Activated CD8-positive, alpha-beta T cell treated with anti-CD3 and anti-CD28 coated beads, Interleukin-2, amount 10 ng/mL, durations not matched to agents 7 days and 5 days (primary cell): ENCODE measurements at regions not wholly inside any gene's neighbourhood (a gene's known extent, or its start where the extent isn't known, plus 50 kb on each side); places are given as distances from the start of the nearest gene placed in this dataset.

Experiments used
- ATAC-seq: fragments of 150-1000 bp; cut with Tn5 transposase; one replicate; pipeline ENCODE4 v1.10.0; 2021; ENCODE audit warnings: moderate library complexity
- CTCF ChIA-PET: fragments of 350-600 bp; sonication (Branson Sonifier 250); formaldehyde crosslinking; loops from one replicate; lab custom pipeline; 2021; ENCODE audit warnings: antibody characterized with exemption; lab: Charles Lee
- POLR2A ChIA-PET: fragments of 350-600 bp; sonication (Branson Sonifier 250); formaldehyde crosslinking; loops from one replicate; lab custom pipeline; 2021; ENCODE audit warnings: antibody characterized with exemption; lab: Charles Lee
- DNase-seq: peaks from one replicate; pipeline ENCODE4 v3.0.0-alpha.2; 2020
- H3K27ac Mint-ChIP-seq: one replicate; pipeline ENCODE4 v1.8.0; 2021; ENCODE audit warnings: mild to moderate bottlenecking, mixed read lengths
- H3K27me3 Mint-ChIP-seq: one replicate; pipeline ENCODE4 v1.8.0; 2021; ENCODE audit warnings: low read depth, mixed read lengths
- H3K36me3 Mint-ChIP-seq: one replicate; pipeline ENCODE4 v1.8.0; 2021; ENCODE audit warnings: low read depth, mixed read lengths
- H3K4me1 Mint-ChIP-seq: one replicate; pipeline ENCODE4 v1.8.0; 2021; ENCODE audit warnings: low read depth, mixed read lengths
- H3K4me3 Mint-ChIP-seq: one replicate; pipeline ENCODE4 v1.8.0; 2021; ENCODE audit warnings: mild to moderate bottlenecking, mixed read lengths
- H3K9me3 Mint-ChIP-seq: one replicate; pipeline ENCODE4 v1.8.0; 2022; ENCODE audit warnings: mixed read lengths; ENCODE audit not compliant: insufficient read depth

DNA sequence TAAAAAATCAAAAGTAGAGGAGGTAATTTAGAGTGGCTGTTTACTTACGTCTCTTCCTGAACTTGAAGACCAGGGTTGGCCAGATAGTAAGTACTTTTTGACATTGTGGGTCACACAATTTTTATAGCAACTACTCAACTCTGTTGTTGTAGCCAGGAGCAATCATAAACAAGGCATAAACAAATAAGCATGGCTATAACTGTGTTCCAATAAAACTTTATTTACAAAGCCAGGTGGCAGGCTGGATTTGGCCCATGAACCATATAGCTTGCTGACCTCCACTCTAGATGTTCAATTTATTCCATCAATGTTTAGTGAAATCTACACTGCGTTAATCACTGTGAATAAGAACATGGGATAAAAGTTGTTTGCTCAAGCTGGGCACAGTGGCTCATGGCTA lies 500.4 kb upstream of the ERCC4 start:
- Mint-ChIP-seq H3K4me3 (no peak overlapping the region), H3K27me3 (no peaks in the 10 kb centered on the region), H3K27ac (no peak overlapping the region), H3K4me1 (no peaks in the 10 kb centered on the region), H3K36me3 (no peaks in the 10 kb centered on the region), H3K9me3 (no peaks in the 10 kb centered on the region)
- ATAC-seq (no peak), DNase-seq (no peak)
- POLR2A ChIA-PET: no interaction called here
- CTCF ChIA-PET: no interaction called here

DNA sequence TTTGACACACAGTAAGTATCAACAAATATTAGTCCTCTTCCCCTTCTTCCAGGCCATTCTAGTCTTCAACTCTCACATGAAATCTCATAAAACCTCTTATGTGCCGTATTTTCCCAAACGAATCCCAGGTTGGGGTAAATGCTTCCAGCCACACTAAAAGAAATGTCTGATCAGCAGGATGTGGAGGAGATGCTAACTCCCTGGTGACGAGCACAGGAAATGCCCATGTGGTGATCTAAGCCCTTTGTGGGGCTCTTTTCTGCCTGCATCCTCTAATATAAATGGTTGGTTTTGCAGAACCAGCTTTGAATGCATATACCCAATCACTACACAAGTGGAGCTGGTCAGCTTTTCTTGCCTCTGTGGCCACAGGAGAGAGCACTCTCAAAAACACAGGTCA lies 498.2 kb upstream of the ERCC4 start:
- POLR2A ChIA-PET: no interaction called here
- CTCF ChIA-PET: no interaction called here
- Mint-ChIP-seq H3K36me3 (no peaks in the 10 kb centered on the region), H3K27me3 (no peaks in the 10 kb centered on the region), H3K9me3 (no peaks in the 10 kb centered on the region), H3K4me3 (no peak overlapping the region), H3K4me1 (no peaks in the 10 kb centered on the region), H3K27ac (no peak overlapping the region)
- ATAC-seq (no peak), DNase-seq (no peak)

DNA sequence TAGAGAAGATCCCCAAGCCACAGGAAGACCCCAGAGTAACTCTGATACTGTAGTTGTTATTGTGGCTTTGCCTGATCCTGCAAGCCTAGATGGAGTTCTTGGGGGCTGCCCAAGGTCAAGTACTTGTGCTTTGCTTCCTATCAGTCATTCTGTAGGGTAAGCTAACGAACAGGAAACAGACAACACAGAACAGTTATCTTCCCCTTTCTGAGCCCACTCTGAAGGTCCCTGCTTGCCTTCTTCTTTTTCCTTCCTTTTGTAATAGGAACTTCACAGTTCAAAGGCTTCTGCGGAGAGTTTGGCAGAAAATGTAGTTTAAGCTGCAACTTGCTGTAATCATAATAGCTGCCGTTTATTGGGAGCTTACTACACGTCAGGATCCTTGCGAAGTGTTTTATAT lies 494.1 kb upstream of the ERCC4 start:
- Mint-ChIP-seq H3K27me3 (no peaks in the 10 kb centered on the region), H3K27ac (no peak overlapping the region), H3K4me1 (no peaks in the 10 kb centered on the region), H3K4me3 (no peak overlapping the region), H3K36me3 (no peaks in the 10 kb centered on the region), H3K9me3 (no peaks in the 10 kb centered on the region)
- POLR2A ChIA-PET: no interaction called here
- no peak for ATAC-seq
- CTCF ChIA-PET: no interaction called here
- no peak for DNase-seq

DNA sequence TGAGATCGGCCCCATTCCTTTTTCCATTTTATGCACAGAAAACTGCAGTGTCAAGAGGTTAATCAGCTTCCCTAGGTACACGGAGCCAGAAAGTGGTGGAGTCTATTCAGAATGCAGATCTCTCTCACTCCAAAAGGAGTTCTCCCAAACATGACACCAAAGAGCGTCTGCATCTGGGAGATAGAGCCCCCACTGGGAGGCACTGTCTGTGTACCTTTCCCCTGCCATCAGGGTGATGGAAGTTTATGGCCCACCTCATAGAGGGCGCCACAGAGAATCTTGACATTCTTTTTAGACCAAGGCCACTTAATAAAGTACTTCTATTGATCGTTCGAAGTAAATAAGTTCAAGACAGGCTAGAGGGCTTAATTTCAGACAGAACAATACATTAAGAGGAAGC lies 493.7 kb upstream of the ERCC4 start:
- CTCF ChIA-PET: no interaction called here
- no peak for DNase-seq
- H3K4me3 Mint-ChIP-seq: no peak overlapping the region

DNA sequence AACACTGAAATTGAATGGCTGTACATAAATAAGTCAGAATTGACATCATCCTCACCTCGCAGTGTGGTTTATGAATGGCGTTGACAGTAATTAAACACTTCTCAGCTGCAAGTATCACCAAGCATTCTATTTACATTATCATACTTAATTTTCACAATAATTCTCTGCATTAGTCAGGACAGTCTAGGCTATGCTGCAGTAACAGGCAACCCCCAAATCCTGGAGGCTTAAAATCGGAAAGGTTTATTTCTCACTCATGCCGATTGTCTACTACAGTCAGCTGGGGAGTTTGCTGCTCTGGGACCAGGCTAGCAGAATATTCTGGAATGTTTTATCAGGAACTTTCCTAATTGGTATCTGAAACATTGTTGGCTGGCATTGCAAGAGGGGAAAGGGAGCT lies 493.2 kb upstream of the ERCC4 start:
- no peak for DNase-seq
- no peak overlapping the region for H3K27ac Mint-ChIP-seq
- H3K27me3 Mint-ChIP-seq: no peaks in the 10 kb centered on the region
- ATAC-seq: no peak
- H3K4me1 Mint-ChIP-seq: no peaks in the 10 kb centered on the region
- CTCF ChIA-PET: no interaction called here
- no peaks in the 10 kb centered on the region for H3K9me3 Mint-ChIP-seq
- POLR2A ChIA-PET: interaction anchor here (0.5 kb wide), 1 partner anchor 20 kb away, joined by 4 read pairs; no protein-coding TSS in a partner anchor
- H3K36me3 Mint-ChIP-seq: no peaks in the 10 kb centered on the region
- H3K4me3 Mint-ChIP-seq: no peak overlapping the region

More for the DNA sequence above, 493.7 kb upstream of the ERCC4 start:
- no peak for ATAC-seq
- no peaks in the 10 kb centered on the region for H3K27me3 Mint-ChIP-seq
- no peaks in the 10 kb centered on the region for H3K4me1 Mint-ChIP-seq
- POLR2A ChIA-PET: no interaction called here
- no peaks in the 10 kb centered on the region for H3K9me3 Mint-ChIP-seq
- H3K36me3 Mint-ChIP-seq: no peaks in the 10 kb centered on the region
- no peak overlapping the region for H3K27ac Mint-ChIP-seq

DNA sequence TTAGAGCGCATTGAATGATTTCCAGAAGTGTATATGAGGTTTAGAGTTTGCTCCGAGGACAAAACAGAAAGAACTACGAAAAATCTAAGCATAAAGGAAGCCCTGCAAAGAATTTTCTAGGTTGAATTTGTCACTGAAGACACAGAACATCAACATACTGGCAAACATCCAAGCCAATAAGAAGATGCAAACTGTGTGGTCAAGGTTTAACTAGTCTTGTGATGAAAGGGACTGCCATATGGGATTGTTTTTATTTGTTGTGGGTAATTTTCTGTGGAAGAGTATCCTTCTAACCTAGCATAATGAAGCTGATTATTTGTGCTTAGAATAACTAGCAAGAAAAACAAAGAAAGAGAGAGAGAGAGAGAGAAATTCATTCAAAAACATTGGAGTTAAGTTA lies 492.0 kb upstream of the ERCC4 start:
- Mint-ChIP-seq H3K4me3 (no peak overlapping the region), H3K36me3 (no peaks in the 10 kb centered on the region), H3K27ac (no peak overlapping the region), H3K4me1 (no peaks in the 10 kb centered on the region), H3K27me3 (no peaks in the 10 kb centered on the region), H3K9me3 (no peaks in the 10 kb centered on the region)
- no peak for ATAC-seq
- ChIA-PET CTCF (no interaction called here), POLR2A (no interaction called here)
- no peak for DNase-seq

DNA sequence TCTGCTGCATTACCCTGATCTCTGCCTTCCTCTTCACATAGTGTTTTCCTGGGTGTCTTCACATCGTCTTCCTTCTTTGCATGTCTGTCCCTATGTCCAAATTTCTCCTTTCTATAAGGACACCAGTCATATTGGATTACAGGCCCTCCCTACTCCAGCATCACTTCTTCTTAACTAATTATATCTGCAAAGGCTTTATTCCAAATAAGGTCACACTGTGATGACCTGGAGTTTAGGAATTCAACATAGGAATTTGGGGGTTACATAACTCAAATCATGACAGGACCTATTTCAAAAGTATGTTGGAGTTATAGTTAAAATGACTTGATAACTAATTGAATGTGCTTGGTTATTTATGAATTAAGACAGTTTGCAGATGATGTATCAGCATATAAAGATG lies 490.5 kb upstream of the ERCC4 start:
- CTCF ChIA-PET: no interaction called here
- H3K36me3 Mint-ChIP-seq: no peaks in the 10 kb centered on the region
- no peaks in the 10 kb centered on the region for H3K27me3 Mint-ChIP-seq
- no peaks in the 10 kb centered on the region for H3K4me1 Mint-ChIP-seq
- POLR2A ChIA-PET: no interaction called here
- DNase-seq (no peak), ATAC-seq (no peak)
- no peak overlapping the region for H3K27ac Mint-ChIP-seq
- H3K9me3 Mint-ChIP-seq: no peaks in the 10 kb centered on the region
- H3K4me3 Mint-ChIP-seq: no peak overlapping the region

DNA sequence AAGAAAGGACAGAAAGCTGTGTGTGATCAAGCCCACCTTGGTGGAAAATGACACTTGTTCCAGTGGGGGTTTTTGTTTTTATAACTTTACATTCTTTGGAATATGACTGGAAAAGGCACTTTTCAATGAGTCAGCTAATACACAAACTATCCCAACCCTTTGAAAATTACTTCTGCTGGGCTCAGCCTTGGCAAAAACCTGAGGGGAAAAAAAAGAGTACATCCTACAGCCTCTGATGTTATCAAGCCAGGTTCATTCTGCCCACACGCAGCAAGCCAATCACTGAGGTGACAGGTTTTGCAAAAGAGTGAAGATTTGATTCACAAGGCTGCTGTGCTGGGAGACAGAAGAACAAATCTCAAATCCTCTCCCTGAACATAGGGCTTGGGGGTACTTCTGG lies 484.5 kb upstream of the ERCC4 start:
- Mint-ChIP-seq H3K27me3 (no peaks in the 10 kb centered on the region), H3K4me1 (no peaks in the 10 kb centered on the region), H3K36me3 (no peaks in the 10 kb centered on the region), H3K4me3 (no peak overlapping the region), H3K9me3 (no peaks in the 10 kb centered on the region), H3K27ac (no peak overlapping the region)
- CTCF ChIA-PET: no interaction called here
- POLR2A ChIA-PET: no interaction called here
- ATAC-seq: no peak
- DNase-seq: no peak

DNA sequence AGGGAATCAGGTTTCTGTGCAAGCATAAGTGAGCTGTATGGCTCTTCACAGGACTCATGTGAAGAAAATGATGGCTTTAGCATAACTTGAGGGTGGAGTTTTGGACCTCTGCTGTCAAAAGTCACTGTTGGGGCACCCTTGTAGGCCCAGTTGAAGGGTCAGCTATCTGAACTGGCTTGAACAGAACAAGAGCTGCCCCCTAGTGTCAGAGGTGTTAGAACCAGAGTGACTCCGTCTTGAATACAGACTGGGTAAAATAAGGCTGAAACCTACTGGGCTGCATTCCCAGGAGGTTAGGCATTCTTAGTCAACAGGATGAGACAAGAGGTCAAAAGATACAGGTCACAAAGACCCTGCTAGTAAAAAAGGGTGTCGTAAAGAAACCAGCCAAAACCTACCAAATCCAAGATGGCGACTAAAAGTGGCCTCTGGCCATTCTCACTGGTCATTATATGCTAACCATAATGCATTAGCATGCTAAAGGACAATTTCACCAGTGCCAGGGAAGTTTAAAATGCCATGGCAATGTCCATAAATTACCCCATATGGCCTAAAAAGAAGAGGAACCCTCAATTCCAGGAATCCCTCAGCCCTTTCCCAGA lies 484.0 kb upstream of the ERCC4 start:
- ChIA-PET CTCF (no interaction called here), POLR2A (no interaction called here)
- DNase-seq (no peak), ATAC-seq (no peak)
- H3K9me3 Mint-ChIP-seq: no peaks in the 10 kb centered on the region
- H3K27me3 Mint-ChIP-seq: no peaks in the 10 kb centered on the region
- no peak overlapping the region for H3K4me3 Mint-ChIP-seq
- H3K4me1 Mint-ChIP-seq: no peaks in the 10 kb centered on the region
- no peaks in the 10 kb centered on the region for H3K36me3 Mint-ChIP-seq
- no peak overlapping the region for H3K27ac Mint-ChIP-seq

DNA sequence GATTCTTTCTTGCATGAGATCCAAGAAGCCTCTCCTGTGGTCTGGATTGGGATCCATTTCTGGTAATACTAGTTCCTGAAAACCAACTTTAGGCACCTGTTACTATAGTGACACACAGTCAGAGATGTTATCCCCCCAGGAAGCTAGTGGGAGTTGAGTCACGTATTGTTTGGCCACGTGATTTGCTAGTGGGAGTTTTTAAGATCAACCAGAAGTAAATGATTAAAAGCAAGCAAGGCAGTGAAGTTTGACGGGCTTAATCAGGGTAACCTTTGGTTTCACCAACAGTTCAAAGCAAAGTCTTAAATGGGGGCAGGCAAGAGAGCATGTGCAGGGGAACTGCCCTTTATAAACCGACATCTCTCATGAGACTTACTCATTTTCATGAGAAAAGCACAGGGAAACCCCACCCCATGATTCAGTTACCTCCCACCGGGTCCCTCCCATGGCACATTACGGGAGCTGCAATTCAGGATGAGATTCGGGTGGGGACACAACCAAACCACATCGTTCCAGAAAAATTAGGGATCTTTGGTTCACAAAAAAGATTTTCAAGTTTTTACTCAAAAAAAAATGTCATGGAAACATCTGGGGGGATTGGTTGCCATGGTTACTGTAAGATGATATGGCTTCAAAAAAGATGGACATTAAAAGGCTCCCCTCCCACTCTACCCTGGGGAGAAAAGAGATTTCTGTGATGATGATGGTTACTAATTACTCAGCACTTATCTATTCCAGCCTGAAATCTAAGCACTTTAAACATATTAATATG lies 483.1 kb upstream of the ERCC4 start:
- ATAC-seq (no peak), DNase-seq (no peak)
- ChIA-PET CTCF (no interaction called here), POLR2A (no interaction called here)
- H3K9me3 Mint-ChIP-seq: no peaks in the 10 kb centered on the region
- no peaks in the 10 kb centered on the region for H3K27me3 Mint-ChIP-seq
- H3K4me1 Mint-ChIP-seq: no peaks in the 10 kb centered on the region
- no peaks in the 10 kb centered on the region for H3K36me3 Mint-ChIP-seq
- no peak overlapping the region for H3K4me3 Mint-ChIP-seq
- no peak overlapping the region for H3K27ac Mint-ChIP-seq

DNA sequence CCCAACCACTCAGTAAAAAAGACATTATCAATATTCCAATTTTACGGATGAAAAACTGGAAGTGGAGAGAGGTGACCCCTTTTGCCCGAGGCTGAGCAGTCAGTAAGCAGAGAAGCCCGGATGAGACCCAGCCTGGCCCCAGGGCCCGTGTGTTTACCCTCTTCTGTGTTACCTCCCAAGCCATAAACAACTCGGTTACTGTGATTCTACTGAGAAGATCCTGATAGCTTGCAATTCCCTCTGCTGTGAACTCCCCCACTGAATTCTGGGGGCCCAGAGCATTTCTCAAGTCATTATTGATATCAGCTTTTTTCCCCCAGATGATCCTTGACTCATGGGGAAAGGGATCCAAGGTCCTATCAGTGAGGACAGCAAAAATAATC lies 482.6 kb upstream of the ERCC4 start:
- Mint-ChIP-seq H3K9me3 (no peaks in the 10 kb centered on the region), H3K27ac (no peak overlapping the region), H3K36me3 (no peaks in the 10 kb centered on the region), H3K4me3 (no peak overlapping the region), H3K27me3 (no peaks in the 10 kb centered on the region), H3K4me1 (no peaks in the 10 kb centered on the region)
- CTCF ChIA-PET: no interaction called here
- ATAC-seq (no peak), DNase-seq (no peak)
- POLR2A ChIA-PET: no interaction called here

DNA sequence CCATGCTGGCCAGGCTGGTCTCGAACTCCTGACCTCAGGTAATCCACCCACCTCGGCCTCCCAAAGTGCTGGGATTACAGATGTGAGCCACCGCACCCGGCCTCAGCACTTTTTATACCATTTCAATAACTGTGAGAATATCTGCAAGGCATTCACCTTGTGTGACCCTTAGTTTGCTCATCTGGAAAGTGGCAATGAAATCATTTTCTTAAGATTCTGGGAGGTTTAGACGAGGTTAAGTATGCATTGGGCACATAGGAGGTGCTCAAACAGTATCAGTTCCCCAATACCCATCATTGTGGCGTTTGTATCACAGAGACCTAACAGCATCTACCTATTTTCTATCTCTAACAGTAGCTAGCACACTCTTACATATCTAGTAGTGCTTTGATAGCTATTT lies 481.9 kb upstream of the ERCC4 start:
- H3K4me3 Mint-ChIP-seq: no peak overlapping the region
- DNase-seq: no peak
- H3K27ac Mint-ChIP-seq: no peak overlapping the region
- no peaks in the 10 kb centered on the region for H3K9me3 Mint-ChIP-seq
- no peaks in the 10 kb centered on the region for H3K4me1 Mint-ChIP-seq
- CTCF ChIA-PET: interaction anchor here (0.9 kb wide), 1 partner anchor 16 kb away, joined by 3 read pairs; no protein-coding TSS in a partner anchor
- ATAC-seq: no peak
- H3K36me3 Mint-ChIP-seq: no peaks in the 10 kb centered on the region
- no peaks in the 10 kb centered on the region for H3K27me3 Mint-ChIP-seq
- POLR2A ChIA-PET: no interaction called here

DNA sequence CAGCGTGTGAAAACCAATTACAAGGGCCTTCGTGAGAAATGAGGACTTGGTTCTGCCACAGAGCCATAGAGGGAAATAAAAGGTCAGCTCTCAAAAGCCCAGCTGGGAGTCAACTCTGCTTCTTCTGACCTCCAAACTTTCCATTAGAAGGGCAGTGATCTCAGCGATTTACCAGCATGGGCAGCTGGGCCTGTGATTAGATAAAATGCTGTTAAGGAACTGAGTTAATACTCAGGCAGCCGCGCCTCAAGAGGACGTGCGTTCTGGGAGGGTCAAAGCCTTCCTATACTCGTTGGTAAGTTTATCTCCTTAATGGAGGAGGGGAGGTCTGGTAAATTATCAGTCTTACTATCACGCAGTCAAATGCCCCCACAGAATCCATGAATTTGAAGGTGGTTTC lies 480.2 kb upstream of the ERCC4 start:
- POLR2A ChIA-PET: no interaction called here
- ATAC-seq (no peak), DNase-seq (no peak)
- H3K36me3 Mint-ChIP-seq: no peaks in the 10 kb centered on the region
- H3K9me3 Mint-ChIP-seq: no peaks in the 10 kb centered on the region
- CTCF ChIA-PET: no interaction called here
- H3K27me3 Mint-ChIP-seq: no peaks in the 10 kb centered on the region
- H3K4me3 Mint-ChIP-seq: no peak overlapping the region
- H3K4me1 Mint-ChIP-seq: no peaks in the 10 kb centered on the region
- no peak overlapping the region for H3K27ac Mint-ChIP-seq
